Kidney (tissue), 13 donors: ENCODE measurements at regions not wholly inside any gene's neighbourhood (a gene's known extent, or its start where the extent isn't known, plus 50 kb on each side); places are given as distances from the start of the nearest gene placed in this dataset.

ENCODE experiments used
- DNase-seq, 5 donors: peaks; one replicate each; pipeline ENCODE4 v3.0.0-alpha.2; 2013 to 2020
- FAIRE-seq: peaks from 2 replicates; lab custom pipeline; 2012; peaks lifted over from hg19 to GRCh38; lab: Jason Lieb, UNC
- H3K27ac ChIP-seq, 2 donors: one replicate each; pipeline ENCODE4 v1.7.0; 2013; ENCODE audit warnings: low read depth in 2 of 2, low read length in 2 of 2, inconsistent platforms in 1 of 2
- H3K27me3 ChIP-seq: one replicate; pipeline ENCODE4 v1.7.1; 2013; ENCODE audit warnings: low read length, inconsistent platforms; ENCODE audit not compliant: control insufficient read depth, insufficient read depth
- H3K36me3 ChIP-seq, 3 donors: one replicate each; pipeline versions ENCODE4 v1.7.0 to v1.7.1; 2013; ENCODE audit warnings: low read length in 3 of 3, control low read depth in 1 of 3, inconsistent platforms in 1 of 3; ENCODE audit not compliant: insufficient read depth in 3 of 3, control insufficient read depth in 2 of 3
- H3K4me1 ChIP-seq, 3 donors: one replicate each; pipeline versions ENCODE4 v1.7.0 to v1.7.1; 2013; ENCODE audit warnings: low read length in 3 of 3, inconsistent platforms in 1 of 3, low read depth in 1 of 3; ENCODE audit not compliant: control insufficient read depth in 2 of 3, insufficient read depth in 2 of 3
- H3K4me3 ChIP-seq, 3 donors: one replicate each; pipeline versions ENCODE4 v1.7.0 to v1.8.1; 2013; ENCODE audit warnings: low read length in 3 of 3, control low read depth in 1 of 3, inconsistent platforms in 1 of 3
- H3K9ac ChIP-seq, 3 donors: one replicate each; pipeline versions ENCODE4 v1.7.0 to v1.7.1; 2013; ENCODE audit warnings: low read length in 3 of 3, control low read depth in 1 of 3, inconsistent platforms in 1 of 3
- H3K9me3 ChIP-seq, 3 donors: one replicate each; pipeline versions ENCODE4 v1.7.0 to v1.7.1; 2013; ENCODE audit warnings: low read length in 3 of 3, control low read depth in 1 of 3, inconsistent platforms in 1 of 3; ENCODE audit not compliant: control insufficient read depth in 2 of 3, insufficient read depth in 1 of 3
- CTCF ChIP-seq: IDR thresholded peaks from 3 replicates; pipeline ENCODE4 v1.5.1; 2012; ENCODE audit warnings: mild to moderate bottlenecking, moderate library complexity, borderline replicate concordance; ENCODE audit not compliant: insufficient read depth; ENCODE audit errors: extremely low read depth
- intact Hi-C: fragments of 100-400 bp; cut with DNase I; formaldehyde crosslinking; loops from one replicate; pipeline ENCODE4 v1.11.1; 2022
- donor health status: control.
- donor health status: control.
- donor health status: control.
- donor health status: control.
- donor health status: control.
- donor health status: DM: yes; HTN: yes; CAD: no.
- donor health status: Normal renal cell carcinoma (clear cell type).

GRCh38 chrX:36804066-36804465, 204.1 kb upstream of the FAM47C start:
- no peak for TF ChIP-seq CTCF
- H3K9ac ChIP-seq = no peak overlapping the region
- H3K27me3 ChIP-seq = no peaks in the 10 kb centered on the region
- DNase-seq (no peak), FAIRE-seq (no peak)
- no peaks in the 10 kb centered on the region for H3K4me1 ChIP-seq
- H3K36me3 ChIP-seq = no peaks in the 10 kb centered on the region
- no peak overlapping the region for H3K27ac ChIP-seq
- H3K4me3 ChIP-seq = no peak overlapping the region
- H3K9me3 ChIP-seq = no peaks in the 10 kb centered on the region
- intact Hi-C loops = no loop called here

GRCh38 chrX:36844857-36845256, 163.3 kb upstream of the FAM47C start:
- TF ChIP-seq CTCF = no peak
- no peak for FAIRE-seq
- intact Hi-C loops = no loop called here

GRCh38 chrX:36847496-36847895, 160.7 kb upstream of the FAM47C start:
- FAIRE-seq = no peak
- H3K27ac ChIP-seq = no peak overlapping the region

More at GRCh38 chrX:36844857-36845256, 163.3 kb upstream of the FAM47C start:
- Histone ChIP-seq H3K4me3 (no peak overlapping the region), H3K9ac (no peak overlapping the region), H3K27me3 (no peaks in the 10 kb centered on the region), H3K36me3 (no peaks in the 10 kb centered on the region), H3K27ac (no peak overlapping the region), H3K9me3 (no peaks in the 10 kb centered on the region), H3K4me1 (no peaks in the 10 kb centered on the region)
- DNase-seq = no peak

More at GRCh38 chrX:36847496-36847895, 160.7 kb upstream of the FAM47C start:
- H3K27me3 ChIP-seq = no peaks in the 10 kb centered on the region
- intact Hi-C loops = no loop called here
- H3K4me1 ChIP-seq = no peaks in the 10 kb centered on the region
- no peak overlapping the region for H3K4me3 ChIP-seq
- TF ChIP-seq CTCF = no peak
- H3K9me3 ChIP-seq = no peaks in the 10 kb centered on the region
- no peaks in the 10 kb centered on the region for H3K36me3 ChIP-seq
- DNase-seq = no peak
- H3K9ac ChIP-seq = no peak overlapping the region
